Prostate gland (tissue), 2 donors: ENCODE measurements at regions not wholly inside any gene's neighbourhood (a gene's known extent, or its start where the extent isn't known, plus 50 kb on each side); places are given as distances from the start of the nearest gene placed in this dataset.

Experiments used
- DNase-seq: peaks from one replicate; pipeline ENCODE4 v3.0.0-alpha.2; 2019; ENCODE audit warnings: low spot score
- H3K27ac ChIP-seq, 2 donors: fragments of 200-600 bp; sonication (generic); 2 replicates each; pipeline ENCODE4 v1.5.1; 2017 to 2019
- H3K27me3 ChIP-seq: fragments of 200-600 bp; sonication (generic); replicated peaks from 2 replicates; pipeline ENCODE4 v1.5.1; 2019; ENCODE audit not compliant: insufficient read depth
- H3K36me3 ChIP-seq, 2 donors: fragments of 200-600 bp; sonication (generic); 1 replicate in 1 of 2; 2 replicates in 1 of 2; pipeline versions ENCODE4 v1.5.1 to v1.8.1; 2017 to 2019
- H3K4me1 ChIP-seq: fragments of 200-600 bp; sonication (generic); replicated peaks from 2 replicates; pipeline ENCODE4 v1.5.1; 2019
- H3K4me3 ChIP-seq, 2 donors: fragments of 200-600 bp; sonication (generic); 2 replicates each; pipeline ENCODE4 v1.5.1; 2017 to 2019
- H3K9me3 ChIP-seq: fragments of 200-600 bp; sonication (generic); 2 replicates; pipeline ENCODE4 v1.5.1; 2017
- CTCF ChIP-seq, 4 experiments: fragments of 200-600 bp in 2 of 4; fragments of 450-650 bp in 2 of 4; sonication (generic) in 2 of 4; IDR thresholded peaks; 1 replicate in 3 of 4; 2 replicates in 1 of 4; pipeline ENCODE4 v1.5.1; 2016 to 2019; ENCODE audit warnings: antibody characterized with exemption in 4 of 4, mild to moderate bottlenecking in 2 of 4, moderate library complexity in 2 of 4
- POLR2A ChIP-seq: fragments of 450-650 bp; IDR thresholded peaks from one replicate; pipeline ENCODE4 v1.6.1; 2016; ENCODE audit warnings: antibody characterized with exemption, mild to moderate bottlenecking
- POLR2AphosphoS5 ChIP-seq: sonication (generic); formaldehyde crosslinking; IDR thresholded peaks from one replicate; pipeline ENCODE4 v1.6.1; 2017; ENCODE audit warnings: antibody characterized with exemption
- WGBS: methylation state at CpG from one replicate; pipeline ENCODE4 v1.1.5; 2018; 5-methylcytosine and 5-hydroxymethylcytosine counted together
- intact Hi-C: fragments of 100-400 bp; cut with DNase I; formaldehyde crosslinking; loops from one replicate; pipeline ENCODE4 v1.14.2; 2022

GRCh38 chr6:90877616-90878015 lies 290.7 kb upstream of the MAP3K7 start:
- 64% methylated on average over 3 of the region's 3 CpGs for WGBS
- no peak overlapping the region for H3K4me3 ChIP-seq

GRCh38 chr6:90874931-90875330 lies 288.1 kb upstream of the MAP3K7 start:
- 32% methylated on average over 4 of the region's 4 CpGs for WGBS
- Histone ChIP-seq H3K4me1 (no peaks in the 10 kb centered on the region), H3K36me3 (no peaks in the 10 kb centered on the region), H3K9me3 (no peaks in the 10 kb centered on the region), H3K27me3 (no peaks in the 10 kb centered on the region), H3K4me3 (no peak overlapping the region), H3K27ac (no peak overlapping the region)
- DNase-seq: no peak
- intact Hi-C loops: no loop called here
- no peak for TF ChIP-seq POLR2AphosphoS5
- TF ChIP-seq CTCF (IDR thresholded peaks at IDR 0.05): no peak
- TF ChIP-seq POLR2A: no peak

More at GRCh38 chr6:90877616-90878015, 290.7 kb upstream of the MAP3K7 start:
- no peaks in the 10 kb centered on the region for H3K9me3 ChIP-seq
- intact Hi-C loops: no loop called here
- no peak for DNase-seq
- no peaks in the 10 kb centered on the region for H3K4me1 ChIP-seq
- TF ChIP-seq POLR2A (no peak), CTCF (IDR thresholded peaks at IDR 0.05) (no peak), POLR2AphosphoS5 (no peak)
- no peak overlapping the region for H3K27ac ChIP-seq
- no peaks in the 10 kb centered on the region for H3K36me3 ChIP-seq
- H3K27me3 ChIP-seq: no peaks in the 10 kb centered on the region

- no peak for DNase-seq
Observed at GRCh38 chr6:90872981-90873380, 286.1 kb upstream of the MAP3K7 start.

GRCh38 chr6:90870561-90870960 lies 283.7 kb upstream of the MAP3K7 start:
- Histone ChIP-seq H3K4me3 (no peak overlapping the region), H3K27ac (no peak overlapping the region), H3K9me3 (no peaks in the 10 kb centered on the region), H3K36me3 (no peaks in the 10 kb centered on the region), H3K4me1 (no peaks in the 10 kb centered on the region), H3K27me3 (no peaks in the 10 kb centered on the region)
- no peak for TF ChIP-seq POLR2AphosphoS5
- no peak for DNase-seq
- intact Hi-C loops: no loop called here
- WGBS: 46% methylated on average over 1 of the region's 1 CpG

More at GRCh38 chr6:90872981-90873380, 286.1 kb upstream of the MAP3K7 start:
- Histone ChIP-seq H3K4me3 (no peak overlapping the region), H3K9me3 (no peaks in the 10 kb centered on the region), H3K4me1 (no peaks in the 10 kb centered on the region), H3K36me3 (no peaks in the 10 kb centered on the region), H3K27ac (no peak overlapping the region), H3K27me3 (no peaks in the 10 kb centered on the region)
- intact Hi-C loops: no loop called here
- 39% methylated on average over 8 of the region's 8 CpGs for WGBS
- no peak for TF ChIP-seq POLR2AphosphoS5
- no peak for TF ChIP-seq CTCF (IDR thresholded peaks at IDR 0.05)
- TF ChIP-seq POLR2A: no peak

- Histone ChIP-seq H3K9me3 (no peaks in the 10 kb centered on the region), H3K27me3 (no peaks in the 10 kb centered on the region), H3K4me1 (no peaks in the 10 kb centered on the region), H3K36me3 (no peaks in the 10 kb centered on the region), H3K27ac (no peak overlapping the region), H3K4me3 (no peak overlapping the region)
- TF ChIP-seq CTCF (IDR thresholded peaks at IDR 0.05) (no peak), POLR2A (no peak), POLR2AphosphoS5 (no peak)
- intact Hi-C loops: no loop called here
- no peak for DNase-seq
- WGBS: 80% methylated on average over 2 of the region's 2 CpGs
Observed at GRCh38 chr6:90868656-90869055, 281.8 kb upstream of the MAP3K7 start.
